ENCODE measurements at regions not wholly inside any gene's neighbourhood (a gene's known extent, or its start where the extent isn't known, plus 50 kb on each side); places are given as distances from the start of the nearest gene placed in this dataset.

DNA sequence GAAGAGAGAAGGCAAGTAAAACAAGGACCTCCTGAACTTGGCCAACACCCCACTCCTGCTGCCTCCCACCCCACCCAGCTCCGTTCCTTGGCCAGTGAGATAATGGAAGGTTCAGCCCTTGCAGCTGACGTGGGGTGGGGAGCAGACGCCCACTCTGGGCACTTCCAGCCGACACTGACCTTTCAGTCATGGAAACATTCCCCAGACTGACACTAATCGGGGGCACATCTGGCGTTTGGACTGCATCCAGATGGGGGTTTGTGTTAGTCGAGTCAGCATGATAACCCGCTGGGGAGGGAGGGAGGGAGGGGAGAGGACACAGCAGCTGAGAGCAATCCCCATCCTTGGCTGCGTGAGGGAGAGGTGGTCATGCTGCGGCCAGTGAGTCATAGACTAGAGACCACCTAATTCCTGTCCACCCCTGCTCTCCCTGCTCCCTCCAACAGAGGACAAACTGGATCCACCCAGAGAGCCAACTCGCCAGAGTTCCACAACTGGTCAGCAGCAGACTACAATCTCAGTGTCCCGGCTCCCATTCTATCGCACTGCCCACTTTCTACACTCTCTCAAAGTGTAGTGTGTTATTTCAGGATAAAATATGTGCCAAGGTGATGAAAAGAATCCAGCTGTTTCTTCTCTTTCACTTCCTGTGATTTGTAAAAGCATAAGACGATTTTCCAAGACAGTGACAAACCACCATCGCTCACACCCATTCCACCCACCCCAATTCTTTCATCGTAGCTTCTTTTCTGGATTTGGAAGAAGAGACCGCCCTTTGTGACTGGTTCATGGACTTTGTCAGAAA, 115.4 kb upstream of the PKDCC start:
- Histone ChIP-seq H3K36me3 (ENCODE audit: control insufficient read depth, insufficient read depth, low read length) (no peaks in the 10 kb centered on the region), H3K4me1 (peaks cover 44% of the 10 kb centered on the region), H3K4me3 (ENCODE audit: low read depth, low read length) (no peak overlapping the region), H3K27me3 (replicated peaks; ENCODE audit: control insufficient read depth, insufficient read depth, low read length) (no peaks in the 10 kb centered on the region), H3K9me3 (no peaks in the 10 kb centered on the region)
- POLR2A ChIA-PET = no interaction called here
- TF ChIP-seq CTCF (IDR thresholded peaks at IDR 0.05; ENCODE audit: insufficient read depth in 1 of 2, low read depth in 1 of 2, low read length in 1 of 2, severe bottlenecking in 1 of 2, unreplicated experiment in 1 of 2) = no peak
- peaks cover 39% of the 10 kb centered on the region for H3K4me1 Mint-ChIP-seq (ENCODE audit: low read depth, unreplicated experiment)
- CTCF ChIA-PET = no interaction called here
- H3K27me3 Mint-ChIP-seq (ENCODE audit: insufficient read depth, unreplicated experiment) = no peaks in the 10 kb centered on the region
- H3K27ac Mint-ChIP-seq (ENCODE audit: unreplicated experiment) = no peak overlapping the region
- no peak overlapping the region for H3K4me3 Mint-ChIP-seq (ENCODE audit: unreplicated experiment)
- intact Hi-C loops (cut with micrococcal nuclease; ENCODE audit: unreplicated experiment) = no loop called here
- peaks cover 2% of the 10 kb centered on the region for H3K36me3 Mint-ChIP-seq (ENCODE audit: insufficient read depth, unreplicated experiment)
- H3K9me3 Mint-ChIP-seq (ENCODE audit: unreplicated experiment) = no peaks in the 10 kb centered on the region
- no TSS peak for BruUV-seq (replicated peaks)
- no peak for DNase-seq

DNA sequence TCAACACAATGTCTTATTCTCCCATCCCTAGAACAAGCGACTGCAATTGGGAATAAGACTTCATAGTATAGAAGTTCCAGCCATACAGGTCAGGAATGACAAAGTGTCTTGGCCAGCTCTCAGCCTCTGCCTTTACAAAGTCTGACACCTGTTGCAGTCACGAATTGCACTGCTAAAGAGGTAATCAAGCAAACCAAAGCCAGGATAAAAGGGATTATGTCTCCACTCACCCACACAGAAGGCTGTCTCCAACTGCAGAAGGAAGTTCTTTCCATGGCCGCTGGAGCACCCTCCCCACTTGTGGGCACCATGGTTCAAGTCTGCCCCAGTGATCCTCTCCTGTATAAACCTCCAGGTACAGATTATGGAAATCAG, 114.8 kb upstream of the PKDCC start:
- Histone ChIP-seq H3K4me1 (peaks cover 50% of the 10 kb centered on the region), H3K36me3 (ENCODE audit: control insufficient read depth, insufficient read depth, low read length) (no peaks in the 10 kb centered on the region), H3K9me3 (no peaks in the 10 kb centered on the region), H3K4me3 (ENCODE audit: low read depth, low read length) (no peak overlapping the region), H3K27me3 (replicated peaks; ENCODE audit: control insufficient read depth, insufficient read depth, low read length) (no peaks in the 10 kb centered on the region)
- H3K4me1 Mint-ChIP-seq (ENCODE audit: low read depth, unreplicated experiment) = peaks cover 37% of the 10 kb centered on the region
- no peak overlapping the region for H3K4me3 Mint-ChIP-seq (ENCODE audit: unreplicated experiment)
- intact Hi-C loops (cut with micrococcal nuclease; ENCODE audit: unreplicated experiment) = no loop called here
- DNase-seq = no peak
- no peaks in the 10 kb centered on the region for H3K27me3 Mint-ChIP-seq (ENCODE audit: insufficient read depth, unreplicated experiment)
- H3K27ac Mint-ChIP-seq (ENCODE audit: unreplicated experiment) = peak overlapping the region; percentile 80
- ChIA-PET CTCF (no interaction called here), POLR2A (no interaction called here)
- BruUV-seq (replicated peaks) = no TSS peak
- H3K36me3 Mint-ChIP-seq (ENCODE audit: insufficient read depth, unreplicated experiment) = peaks cover 4% of the 10 kb centered on the region
- TF ChIP-seq CTCF (IDR thresholded peaks at IDR 0.05; ENCODE audit: insufficient read depth in 1 of 2, low read depth in 1 of 2, low read length in 1 of 2, severe bottlenecking in 1 of 2, unreplicated experiment in 1 of 2) = no peak
- H3K9me3 Mint-ChIP-seq (ENCODE audit: unreplicated experiment) = no peaks in the 10 kb centered on the region

DNA sequence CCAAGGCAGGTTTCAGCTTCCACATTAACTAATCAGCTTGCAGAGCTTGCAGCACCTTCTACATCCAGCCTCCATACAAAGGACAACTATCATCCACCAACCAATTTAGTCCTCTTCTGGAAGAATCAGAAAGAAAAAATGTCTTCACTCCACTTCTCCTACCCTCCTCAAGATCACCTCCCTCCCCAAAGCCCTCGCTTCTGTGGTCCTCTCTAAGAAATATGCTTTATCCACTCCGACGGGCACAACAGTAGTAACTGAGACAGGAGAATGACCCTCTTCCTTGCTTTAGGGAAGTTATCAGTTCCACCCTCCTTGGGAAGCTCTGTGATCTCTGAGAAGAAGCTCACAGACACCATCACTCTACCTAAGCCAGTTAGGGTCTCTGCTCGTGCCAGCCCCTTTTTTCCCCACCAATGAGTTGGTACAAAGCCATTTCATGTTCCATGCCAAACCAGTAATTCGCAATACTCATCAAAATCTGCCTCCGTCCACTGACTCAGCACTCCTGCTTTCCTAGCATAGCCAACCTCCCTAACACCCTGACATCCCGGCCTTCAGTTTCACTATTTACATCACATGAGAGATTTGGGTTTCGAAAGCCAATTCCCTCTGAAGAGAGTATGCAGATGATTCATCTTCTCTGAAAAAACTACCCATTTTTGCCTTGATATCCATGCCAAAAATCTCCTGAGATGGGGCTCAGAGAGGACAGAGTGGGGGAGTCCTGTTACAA, 114.1 kb upstream of the PKDCC start:
- intact Hi-C loops (cut with micrococcal nuclease; ENCODE audit: unreplicated experiment) = loop anchor here (1.0 kb wide), 1 partner anchor 38 kb away; no protein-coding TSS in a partner anchor
- H3K4me3 Mint-ChIP-seq (ENCODE audit: unreplicated experiment) = no peak overlapping the region
- TF ChIP-seq CTCF (IDR thresholded peaks at IDR 0.05; ENCODE audit: insufficient read depth in 1 of 2, low read depth in 1 of 2, low read length in 1 of 2, severe bottlenecking in 1 of 2, unreplicated experiment in 1 of 2) = no peak
- ChIA-PET CTCF (no interaction called here), POLR2A (no interaction called here)
- no peaks in the 10 kb centered on the region for H3K27me3 Mint-ChIP-seq (ENCODE audit: insufficient read depth, unreplicated experiment)
- H3K36me3 ChIP-seq (ENCODE audit: control insufficient read depth, insufficient read depth, low read length) = no peaks in the 10 kb centered on the region
- H3K9me3 Mint-ChIP-seq (ENCODE audit: unreplicated experiment) = no peaks in the 10 kb centered on the region
- no peak for DNase-seq
- BruUV-seq (replicated peaks) = no TSS peak
- peaks cover 37% of the 10 kb centered on the region for H3K4me1 Mint-ChIP-seq (ENCODE audit: low read depth, unreplicated experiment)
- H3K4me3 ChIP-seq (ENCODE audit: low read depth, low read length) = no peak overlapping the region
- H3K9me3 ChIP-seq = no peaks in the 10 kb centered on the region
- peaks cover 4% of the 10 kb centered on the region for H3K36me3 Mint-ChIP-seq (ENCODE audit: insufficient read depth, unreplicated experiment)
- H3K4me1 ChIP-seq = peaks cover 53% of the 10 kb centered on the region
- no peaks in the 10 kb centered on the region for H3K27me3 ChIP-seq (replicated peaks; ENCODE audit: control insufficient read depth, insufficient read depth, low read length)
- peak overlapping the region; percentile 80 for H3K27ac Mint-ChIP-seq (ENCODE audit: unreplicated experiment)
